H1 (cell line): ENCODE measurements at regions not wholly inside any gene's neighbourhood (a gene's known extent, or its start where the extent isn't known, plus 50 kb on each side); places are given as distances from the start of the nearest gene placed in this dataset.

Experiments used
- TF ChIP-seq, protein P1 (sequence below): IDR thresholded peaks from 2 replicates; pipeline ENCODE4 v1.6.1; 2011; ENCODE audit warnings: low read depth, mild to moderate bottlenecking, low read length; ENCODE audit not compliant: insufficient read depth

GRCh38 chr2:31666878-31667277 lies 86.1 kb upstream of the SRD5A2 start (continued):
- TF ChIP-seq, protein P1, sequence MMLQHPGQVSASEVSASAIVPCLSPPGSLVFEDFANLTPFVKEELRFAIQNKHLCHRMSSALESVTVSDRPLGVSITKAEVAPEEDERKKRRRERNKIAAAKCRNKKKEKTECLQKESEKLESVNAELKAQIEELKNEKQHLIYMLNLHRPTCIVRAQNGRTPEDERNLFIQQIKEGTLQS, result no peak
- TF ChIP-seq, all 59 proteins: peak for 0
